Lower leg skin (tissue), 3 donors: ENCODE measurements at regions not wholly inside any gene's neighbourhood (a gene's known extent, or its start where the extent isn't known, plus 50 kb on each side); places are given as distances from the start of the nearest gene placed in this dataset.

Source experiments
- CTCF ChIP-seq, 3 donors: fragments of 450-650 bp; IDR thresholded peaks; one replicate each; pipeline ENCODE4 v1.5.1; 2016; ENCODE audit warnings: antibody characterized with exemption in 3 of 3, mild to moderate bottlenecking in 3 of 3, moderate library complexity in 2 of 3
- POLR2A ChIP-seq, 2 donors: fragments of 450-650 bp; IDR thresholded peaks; one replicate each; pipeline ENCODE4 v1.6.1; 2016 to 2017; ENCODE audit warnings: antibody characterized with exemption in 2 of 2, mild to moderate bottlenecking in 1 of 2, moderate library complexity in 1 of 2

DNA sequence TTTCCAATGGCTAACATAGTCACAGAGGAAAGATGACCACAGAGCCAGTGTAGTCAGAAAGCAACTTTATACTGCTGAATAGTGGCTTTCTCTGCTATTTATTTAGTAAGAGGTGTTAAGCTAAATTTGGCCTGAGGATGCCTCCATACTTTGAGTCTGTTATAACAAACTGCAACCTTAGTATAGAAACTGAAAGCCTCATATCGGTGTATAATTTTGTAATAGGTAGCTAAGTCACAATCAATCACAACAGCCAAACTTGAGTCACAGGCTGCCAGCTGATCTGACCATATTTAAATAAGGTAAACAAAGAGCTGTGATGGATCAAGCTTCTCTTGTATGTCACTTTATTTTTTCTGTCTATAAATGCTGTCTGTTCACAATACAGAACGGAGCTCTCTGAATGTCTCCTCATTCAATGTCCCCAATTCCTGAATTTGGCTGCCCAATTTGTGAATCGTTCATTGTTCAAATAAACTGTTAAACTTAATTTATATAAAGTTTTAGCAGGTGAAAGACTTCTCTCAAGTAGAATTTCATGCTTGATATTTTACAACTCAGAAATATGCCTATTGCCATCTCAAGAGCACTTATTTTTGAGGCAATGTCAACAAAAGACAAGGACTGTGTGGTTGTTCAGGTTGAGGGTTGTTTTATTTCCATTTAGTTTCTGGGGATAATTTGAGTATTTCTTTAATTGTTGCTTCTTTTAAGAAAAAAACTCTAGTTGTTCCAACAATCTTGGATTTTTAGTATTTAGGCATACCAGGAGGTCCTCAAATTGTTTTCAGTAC, 339.7 kb upstream of the B3GALT2 start:
- TF ChIP-seq POLR2A (IDR thresholded peaks at IDR 0.05) (no peak), CTCF (IDR thresholded peaks at IDR 0.05) (no peak)
